ENCODE measurements at regions not wholly inside any gene's neighbourhood (a gene's known extent, or its start where the extent isn't known, plus 50 kb on each side); places are given as distances from the start of the nearest gene placed in this dataset.
"Not testable (repeated sequence)": the region's sequence is repeated elsewhere in the genome, so short reads cannot be mapped to it uniquely, and the experiment has no call there.

- intact Hi-C loops (cut with DNase I; ENCODE audit: low total_unique reads), result no loop called here
- no peak overlapping the region for H3K27ac ChIP-seq
- H3K9me3 ChIP-seq, result no peaks in the 10 kb centered on the region
- no peak for ATAC-seq
- in situ Hi-C loops (cut with MboI; ENCODE audit: low sequenced_read_pairs in 4 of 4), result no loop called here
- H3K4me1 ChIP-seq, result no peaks in the 10 kb centered on the region
- no peak overlapping the region for H3K4me3 ChIP-seq
- TF ChIP-seq CTCF (IDR thresholded peaks at IDR 0.05 in 4 of 5, conservative IDR thresholded peaks at IDR 0.05 in 1 of 5) (no peak), POLR2A (IDR thresholded peaks at IDR 0.05) (no peak)
- DNase-seq, result no peak
- no peaks in the 10 kb centered on the region for H3K27me3 ChIP-seq
- no peaks in the 10 kb centered on the region for H3K36me3 ChIP-seq
These were observed 343.8 kb downstream of the ADAMTS20 start for GRCh38 chr12:43208221-43208620.

DNA sequence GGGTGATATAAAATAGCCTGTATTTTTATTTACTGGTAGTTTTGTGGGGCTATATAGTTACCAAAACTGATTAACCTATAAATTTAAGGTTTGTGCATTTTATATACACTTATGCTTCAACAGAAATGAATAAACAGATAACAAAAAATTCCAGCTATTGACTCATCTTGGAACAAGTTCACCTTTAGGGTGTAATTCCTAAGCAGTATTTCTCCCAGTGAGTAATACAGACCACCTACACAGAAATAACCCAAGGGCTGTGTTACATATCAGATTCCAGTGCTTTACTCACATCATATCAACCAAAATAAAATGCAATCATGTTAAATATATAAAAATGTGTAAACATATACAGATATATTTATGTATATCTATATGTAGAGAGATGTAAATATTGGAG is 345.6 kb downstream of the ADAMTS20 start:
- H3K36me3 ChIP-seq, result no peaks in the 10 kb centered on the region
- H3K27me3 ChIP-seq, result no peaks in the 10 kb centered on the region
- H3K4me1 ChIP-seq, result no peaks in the 10 kb centered on the region
- TF ChIP-seq POLR2A (IDR thresholded peaks at IDR 0.05), result no peak
- TF ChIP-seq CTCF (IDR thresholded peaks at IDR 0.05 in 4 of 5, conservative IDR thresholded peaks at IDR 0.05 in 1 of 5), result no peak
- no peaks in the 10 kb centered on the region for H3K9me3 ChIP-seq
- intact Hi-C loops (cut with DNase I; ENCODE audit: low total_unique reads) (no loop called here), in situ Hi-C loops (cut with MboI; ENCODE audit: low sequenced_read_pairs in 4 of 4) (no loop called here)
- H3K4me3 ChIP-seq, result no peak overlapping the region
- no peak overlapping the region for H3K27ac ChIP-seq
- DNase-seq, result no peak
- ATAC-seq, result no peak

GRCh38 chr12:43198608-43199007 is 353.4 kb downstream of the ADAMTS20 start:
- Histone ChIP-seq H3K4me1 (no peaks in the 10 kb centered on the region), H3K36me3 (no peaks in the 10 kb centered on the region), H3K27ac (no peak overlapping the region), H3K4me3 (no peak overlapping the region), H3K27me3 (no peaks in the 10 kb centered on the region), H3K9me3 (no peaks in the 10 kb centered on the region)
- intact Hi-C loops (cut with DNase I; ENCODE audit: low total_unique reads), result no loop called here
- in situ Hi-C loops (cut with MboI; ENCODE audit: low sequenced_read_pairs in 4 of 4), result no loop called here
- DNase-seq (no peak), ATAC-seq (no peak)
- TF ChIP-seq POLR2A (IDR thresholded peaks at IDR 0.05) (no peak), CTCF (IDR thresholded peaks at IDR 0.05 in 4 of 5, conservative IDR thresholded peaks at IDR 0.05 in 1 of 5) (no peak)

DNA sequence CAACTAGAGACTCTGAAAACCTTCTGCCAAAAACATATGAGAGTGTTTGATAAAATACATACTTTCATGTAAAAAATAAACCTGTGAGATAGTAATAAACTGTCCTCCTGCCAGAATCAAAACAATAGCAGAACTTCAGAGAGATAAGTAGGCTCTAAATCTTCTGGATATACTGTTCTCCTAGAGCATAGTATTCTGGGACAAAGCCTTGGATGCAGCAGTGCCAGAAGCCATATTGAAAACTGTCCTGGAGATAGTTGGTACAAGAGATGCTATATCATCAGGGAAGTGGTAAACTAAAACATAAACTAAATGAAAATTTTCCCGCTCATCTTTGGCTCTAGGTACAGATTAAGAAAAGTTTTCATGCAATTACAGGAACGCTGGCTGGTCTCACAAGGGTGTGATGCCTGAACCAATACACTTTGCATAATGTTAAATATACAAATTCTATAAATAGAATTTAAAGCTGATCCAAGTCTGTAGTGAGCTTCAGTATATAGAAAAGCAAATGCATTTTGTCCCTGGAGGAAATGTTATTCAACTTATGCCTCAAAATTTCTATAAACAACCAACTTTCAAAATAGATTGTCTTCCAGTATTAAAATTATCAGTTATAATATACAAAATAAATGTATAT is 355.6 kb downstream of the ADAMTS20 start:
- TF ChIP-seq POLR2A (IDR thresholded peaks at IDR 0.05), result no peak
- no peak for TF ChIP-seq CTCF (IDR thresholded peaks at IDR 0.05 in 4 of 5, conservative IDR thresholded peaks at IDR 0.05 in 1 of 5)
- ATAC-seq, result no peak
- no peak overlapping the region for H3K4me3 ChIP-seq
- H3K9me3 ChIP-seq, result no peaks in the 10 kb centered on the region
- intact Hi-C loops (cut with DNase I; ENCODE audit: low total_unique reads), result no loop called here
- no peaks in the 10 kb centered on the region for H3K36me3 ChIP-seq
- no peak overlapping the region for H3K27ac ChIP-seq
- no peaks in the 10 kb centered on the region for H3K4me1 ChIP-seq
- no peaks in the 10 kb centered on the region for H3K27me3 ChIP-seq
- no peak for DNase-seq
- in situ Hi-C loops (cut with MboI; ENCODE audit: low sequenced_read_pairs in 4 of 4), result no loop called here

- H3K27ac ChIP-seq; H3K4me3 ChIP-seq; H3K4me1 ChIP-seq; DNase-seq; H3K36me3 ChIP-seq; H3K9me3 ChIP-seq; in situ Hi-C loops (cut with MboI; ENCODE audit: low sequenced_read_pairs in 4 of 4); H3K27me3 ChIP-seq; ATAC-seq; intact Hi-C loops (cut with DNase I; ENCODE audit: low total_unique reads): not testable (repeated sequence)
These were observed 358.9 kb downstream of the ADAMTS20 start for GRCh38 chr12:43193096-43193495.

DNA sequence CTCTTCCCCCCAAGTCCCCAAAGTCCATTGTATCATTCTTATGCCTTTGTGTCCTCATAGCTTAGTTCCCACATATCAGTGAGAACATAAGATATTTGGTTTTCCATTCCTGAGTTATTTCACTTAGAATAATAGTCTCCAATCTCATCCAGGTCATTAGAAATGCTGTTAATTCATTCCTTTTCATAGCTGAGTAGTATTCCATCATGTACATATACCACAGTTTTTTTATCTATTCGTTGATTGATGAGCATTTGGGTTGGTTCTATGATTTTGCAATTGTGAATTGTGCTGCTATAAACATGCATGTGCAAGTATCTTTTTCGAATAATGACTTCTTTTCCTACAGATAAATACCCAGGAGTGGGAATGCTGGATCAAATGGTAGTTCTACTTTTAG is 359.6 kb downstream of the ADAMTS20 start:
- in situ Hi-C loops (cut with MboI; ENCODE audit: low sequenced_read_pairs in 4 of 4); H3K27ac ChIP-seq; H3K4me3 ChIP-seq; H3K36me3 ChIP-seq; ATAC-seq; DNase-seq; intact Hi-C loops (cut with DNase I; ENCODE audit: low total_unique reads); H3K27me3 ChIP-seq; H3K9me3 ChIP-seq; H3K4me1 ChIP-seq: not testable (repeated sequence)
